ENCODE measurements at regions not wholly inside any gene's neighbourhood (a gene's known extent, or its start where the extent isn't known, plus 50 kb on each side); places are given as distances from the start of the nearest gene placed in this dataset.
A peak's percentile ranks its signal among the peaks of the same experiment; 100 is the strongest.

- Mint-ChIP-seq H3K4me1 (ENCODE audit: unreplicated experiment) (no peaks in the 10 kb centered on the region), H3K9me3 (ENCODE audit: unreplicated experiment) (no peaks in the 10 kb centered on the region), H3K36me3 (ENCODE audit: low read depth, unreplicated experiment) (no peaks in the 10 kb centered on the region), H3K4me3 (ENCODE audit: unreplicated experiment) (no peak overlapping the region), H3K27ac (ENCODE audit: unreplicated experiment) (no peak overlapping the region), H3K27me3 (ENCODE audit: unreplicated experiment) (no peaks in the 10 kb centered on the region)
- DNase-seq (ENCODE audit: low spot score), result no peak
- TF ChIP-seq CTCF (IDR thresholded peaks at IDR 0.05; ENCODE audit: unreplicated experiment), result no peak
These were observed 320.2 kb upstream of the OR4E1 start for GRCh38 chr14:21993837-21994236.

GRCh38 chr14:21993070-21993469 lies 319.5 kb upstream of the OR4E1 start:
- no peaks in the 10 kb centered on the region for H3K4me1 Mint-ChIP-seq (ENCODE audit: unreplicated experiment)
- H3K4me3 Mint-ChIP-seq (ENCODE audit: unreplicated experiment), result no peak overlapping the region
- no peak for TF ChIP-seq CTCF (IDR thresholded peaks at IDR 0.05; ENCODE audit: unreplicated experiment)
- H3K9me3 Mint-ChIP-seq (ENCODE audit: unreplicated experiment), result no peaks in the 10 kb centered on the region
- H3K27ac Mint-ChIP-seq (ENCODE audit: unreplicated experiment), result no peak overlapping the region
- H3K27me3 Mint-ChIP-seq (ENCODE audit: unreplicated experiment), result no peaks in the 10 kb centered on the region
- no peak for DNase-seq (ENCODE audit: low spot score)
- H3K36me3 Mint-ChIP-seq (ENCODE audit: low read depth, unreplicated experiment), result no peaks in the 10 kb centered on the region

- DNase-seq (ENCODE audit: low spot score), result no peak
- Mint-ChIP-seq H3K27me3 (ENCODE audit: unreplicated experiment) (no peaks in the 10 kb centered on the region), H3K36me3 (ENCODE audit: low read depth, unreplicated experiment) (no peaks in the 10 kb centered on the region), H3K9me3 (ENCODE audit: unreplicated experiment) (no peaks in the 10 kb centered on the region), H3K4me1 (ENCODE audit: unreplicated experiment) (no peaks in the 10 kb centered on the region), H3K4me3 (ENCODE audit: unreplicated experiment) (no peak overlapping the region), H3K27ac (ENCODE audit: unreplicated experiment) (no peak overlapping the region)
- TF ChIP-seq CTCF (IDR thresholded peaks at IDR 0.05; ENCODE audit: unreplicated experiment), result no peak
These were observed 317.5 kb upstream of the OR4E1 start for GRCh38 chr14:21991130-21991529.

- no peak overlapping the region for H3K4me3 Mint-ChIP-seq (ENCODE audit: unreplicated experiment)
- no peaks in the 10 kb centered on the region for H3K36me3 Mint-ChIP-seq (ENCODE audit: low read depth, unreplicated experiment)
- DNase-seq (ENCODE audit: low spot score), result no peak
- no peaks in the 10 kb centered on the region for H3K4me1 Mint-ChIP-seq (ENCODE audit: unreplicated experiment)
- no peaks in the 10 kb centered on the region for H3K27me3 Mint-ChIP-seq (ENCODE audit: unreplicated experiment)
- no peak overlapping the region for H3K27ac Mint-ChIP-seq (ENCODE audit: unreplicated experiment)
- TF ChIP-seq CTCF (IDR thresholded peaks at IDR 0.05; ENCODE audit: unreplicated experiment), result peak; percentile 39
- H3K9me3 Mint-ChIP-seq (ENCODE audit: unreplicated experiment), result no peaks in the 10 kb centered on the region
These were observed 316.5 kb upstream of the OR4E1 start for GRCh38 chr14:21990116-21990515.

GRCh38 chr14:21989090-21989489 lies 315.5 kb upstream of the OR4E1 start:
- Mint-ChIP-seq H3K27ac (ENCODE audit: unreplicated experiment) (no peak overlapping the region), H3K36me3 (ENCODE audit: low read depth, unreplicated experiment) (no peaks in the 10 kb centered on the region), H3K4me1 (ENCODE audit: unreplicated experiment) (no peaks in the 10 kb centered on the region), H3K4me3 (ENCODE audit: unreplicated experiment) (no peak overlapping the region), H3K27me3 (ENCODE audit: unreplicated experiment) (no peaks in the 10 kb centered on the region), H3K9me3 (ENCODE audit: unreplicated experiment) (no peaks in the 10 kb centered on the region)
- DNase-seq (ENCODE audit: low spot score), result no peak
- TF ChIP-seq CTCF (IDR thresholded peaks at IDR 0.05; ENCODE audit: unreplicated experiment), result no peak
